ENCODE measurements at regions not wholly inside any gene's neighbourhood (a gene's known extent, or its start where the extent isn't known, plus 50 kb on each side); places are given as distances from the start of the nearest gene placed in this dataset.

DNA sequence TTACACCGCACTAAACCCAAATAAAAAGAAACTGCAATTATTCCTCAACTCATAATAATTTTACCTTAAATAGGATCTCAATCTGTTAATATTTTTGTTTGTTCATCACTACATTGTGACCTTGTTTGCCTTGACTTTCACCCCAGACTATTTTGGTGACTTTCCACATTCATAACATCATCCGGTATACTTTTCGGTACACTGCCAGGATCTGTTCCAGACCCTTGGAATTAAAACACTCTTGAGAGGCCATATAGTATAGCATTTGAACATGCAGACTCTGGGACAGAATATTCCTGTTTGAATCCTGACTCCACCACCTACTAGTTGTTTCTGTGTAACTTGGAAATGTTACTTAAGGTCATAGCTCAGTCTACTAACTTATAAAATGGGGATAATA is 577.4 kb downstream of the METTL4 start:
- TF ChIP-seq, protein P1, sequence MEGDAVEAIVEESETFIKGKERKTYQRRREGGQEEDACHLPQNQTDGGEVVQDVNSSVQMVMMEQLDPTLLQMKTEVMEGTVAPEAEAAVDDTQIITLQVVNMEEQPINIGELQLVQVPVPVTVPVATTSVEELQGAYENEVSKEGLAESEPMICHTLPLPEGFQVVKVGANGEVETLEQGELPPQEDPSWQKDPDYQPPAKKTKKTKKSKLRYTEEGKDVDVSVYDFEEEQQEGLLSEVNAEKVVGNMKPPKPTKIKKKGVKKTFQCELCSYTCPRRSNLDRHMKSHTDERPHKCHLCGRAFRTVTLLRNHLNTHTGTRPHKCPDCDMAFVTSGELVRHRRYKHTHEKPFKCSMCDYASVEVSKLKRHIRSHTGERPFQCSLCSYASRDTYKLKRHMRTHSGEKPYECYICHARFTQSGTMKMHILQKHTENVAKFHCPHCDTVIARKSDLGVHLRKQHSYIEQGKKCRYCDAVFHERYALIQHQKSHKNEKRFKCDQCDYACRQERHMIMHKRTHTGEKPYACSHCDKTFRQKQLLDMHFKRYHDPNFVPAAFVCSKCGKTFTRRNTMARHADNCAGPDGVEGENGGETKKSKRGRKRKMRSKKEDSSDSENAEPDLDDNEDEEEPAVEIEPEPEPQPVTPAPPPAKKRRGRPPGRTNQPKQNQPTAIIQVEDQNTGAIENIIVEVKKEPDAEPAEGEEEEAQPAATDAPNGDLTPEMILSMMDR (IDR thresholded peaks at IDR 0.05; ENCODE audit: extremely low read depth, missing control alignments), result no peak
- DNase-seq (ENCODE audit: low spot score), result no peak

DNA sequence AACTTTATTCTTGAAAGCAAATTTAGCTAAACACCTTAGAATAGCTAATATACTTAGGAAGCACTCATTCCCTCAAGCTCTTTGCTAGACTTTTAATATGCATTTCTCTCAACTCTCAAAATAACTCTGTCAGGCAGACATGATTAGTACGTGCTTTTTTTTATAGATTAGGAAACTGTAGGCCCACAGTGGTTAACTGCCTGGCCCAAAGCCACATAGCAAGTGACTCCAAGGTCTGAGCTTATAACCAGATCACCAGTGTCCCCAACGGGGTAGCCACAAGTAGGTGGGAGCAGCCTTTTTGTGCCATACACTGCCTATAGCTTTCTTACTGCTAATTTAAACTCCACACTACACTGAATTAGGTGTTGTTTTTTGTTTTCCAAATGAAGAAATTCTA is 576.8 kb downstream of the METTL4 start:
- DNase-seq (ENCODE audit: low spot score), result no peak

DNA sequence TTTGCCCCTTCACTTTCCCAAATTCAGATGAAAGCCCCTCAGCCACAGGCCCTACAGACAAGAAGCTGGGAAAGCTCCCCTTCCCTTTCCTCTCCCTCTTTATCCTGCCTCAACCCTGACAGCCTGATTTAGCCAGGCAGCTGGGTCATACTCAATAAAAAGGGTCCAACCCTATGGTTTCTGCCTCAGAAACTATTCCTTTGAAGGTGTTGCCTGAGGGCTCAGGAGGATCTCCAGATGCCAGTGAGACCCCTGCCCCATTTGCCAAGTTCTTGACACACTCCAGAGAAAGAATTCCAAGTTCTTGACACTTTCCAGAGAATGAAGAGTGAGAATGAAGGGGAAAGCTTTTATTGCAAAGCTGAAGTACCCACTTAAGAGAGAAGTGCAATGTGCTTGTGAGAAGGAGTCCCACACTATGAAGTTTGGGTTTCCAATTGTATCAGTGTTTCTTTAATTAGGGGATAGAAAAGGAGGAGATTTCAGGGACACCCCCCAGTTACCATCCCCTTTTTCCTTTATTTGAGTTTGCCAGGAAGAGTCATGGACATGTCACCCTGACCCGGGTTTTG is 576.2 kb downstream of the METTL4 start:
- DNase-seq (ENCODE audit: low spot score), result no peak
- TF ChIP-seq, protein P1 (IDR thresholded peaks at IDR 0.05; ENCODE audit: extremely low read depth, missing control alignments), result no peak

More for the DNA sequence above, 576.8 kb downstream of the METTL4 start:
- TF ChIP-seq, protein P1 (IDR thresholded peaks at IDR 0.05; ENCODE audit: extremely low read depth, missing control alignments), result no peak

DNA sequence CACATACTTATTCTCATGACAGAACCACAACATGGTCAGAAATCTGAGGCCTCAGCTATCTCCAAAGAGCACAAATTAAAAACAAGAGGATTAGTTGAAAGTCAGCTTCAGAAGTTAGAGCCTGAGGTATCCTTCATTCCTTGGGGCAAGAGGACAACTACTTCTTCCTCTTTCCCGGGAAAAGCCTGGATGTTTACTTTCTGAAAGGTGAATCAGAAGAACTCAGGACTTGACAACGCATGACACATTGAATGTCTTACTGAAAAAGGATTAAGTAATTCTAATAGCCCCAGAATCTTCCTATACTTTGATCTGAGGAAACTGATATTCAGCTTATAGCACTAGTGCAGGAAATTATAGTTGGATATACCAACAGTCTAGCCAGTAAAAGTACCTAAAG is 573.2 kb downstream of the METTL4 start:
- DNase-seq (ENCODE audit: low spot score), result no peak
- TF ChIP-seq, protein P1 (IDR thresholded peaks at IDR 0.05; ENCODE audit: extremely low read depth, missing control alignments), result no peak

DNA sequence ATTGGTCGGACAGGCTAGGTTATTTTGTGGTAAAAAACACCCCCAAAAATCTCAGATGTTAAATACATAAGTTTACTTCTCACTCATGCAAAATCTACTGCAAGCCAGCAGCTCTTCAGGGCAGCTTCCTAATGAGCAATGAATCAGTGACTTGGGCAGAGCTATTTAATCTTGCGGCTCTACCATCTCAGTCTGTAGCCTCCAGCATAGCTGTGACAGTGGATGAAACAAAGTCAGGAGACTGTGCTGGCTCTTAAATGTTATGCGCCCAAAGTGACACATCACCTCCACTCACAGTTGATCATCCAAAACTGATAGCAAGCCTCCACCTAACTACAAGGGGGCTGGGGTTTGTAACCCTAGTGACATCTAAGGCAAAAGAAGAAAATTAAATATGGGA is 571.9 kb downstream of the METTL4 start:
- TF ChIP-seq, protein P1 (IDR thresholded peaks at IDR 0.05; ENCODE audit: extremely low read depth, missing control alignments), result no peak
- no peak for DNase-seq (ENCODE audit: low spot score)

DNA sequence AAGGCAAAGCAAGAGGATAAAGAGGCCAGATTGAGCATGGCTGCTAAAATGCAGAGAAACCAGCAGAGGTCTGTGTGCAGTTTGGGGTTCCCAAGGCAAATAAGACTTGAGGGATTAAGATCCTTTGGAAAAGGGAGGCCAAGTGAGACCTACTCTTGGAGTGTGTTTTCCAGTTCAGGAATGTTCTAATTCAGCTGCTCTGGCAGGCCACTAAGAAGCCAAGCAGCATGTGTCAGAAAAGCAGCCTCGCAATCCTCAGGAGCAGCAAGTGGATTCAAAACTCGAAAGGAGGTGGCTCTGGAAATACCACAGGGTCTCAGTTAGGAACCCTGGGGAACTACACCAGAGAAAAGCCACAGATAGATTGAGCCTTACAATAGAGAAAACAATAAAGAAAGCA is 569.2 kb downstream of the METTL4 start:
- DNase-seq (ENCODE audit: low spot score), result no peak
- TF ChIP-seq, protein P1 (IDR thresholded peaks at IDR 0.05; ENCODE audit: extremely low read depth, missing control alignments), result no peak

DNA sequence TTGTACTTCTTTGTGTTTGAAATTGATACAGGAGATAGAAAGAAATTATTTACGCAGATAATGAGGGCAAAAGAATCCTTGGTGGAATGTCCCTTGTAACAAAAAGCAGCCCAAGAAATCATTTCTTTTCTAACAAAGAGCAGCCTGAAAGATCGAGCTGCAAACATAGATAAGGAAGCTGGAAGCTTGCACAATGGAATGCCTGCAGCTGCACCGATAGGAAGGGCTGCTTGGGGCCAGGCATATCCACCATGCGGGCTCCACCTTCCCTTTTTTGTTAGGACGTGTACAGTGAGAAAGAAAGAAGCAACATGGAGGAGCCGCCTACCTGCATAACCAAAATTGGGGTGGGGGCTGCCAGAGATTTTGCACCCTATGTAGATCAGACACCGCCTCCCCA is 568.7 kb downstream of the METTL4 start:
- TF ChIP-seq, protein P1 (IDR thresholded peaks at IDR 0.05; ENCODE audit: extremely low read depth, missing control alignments), result no peak
- no peak for DNase-seq (ENCODE audit: low spot score)

All from GM20000 (cell line).